ENCODE measurements at regions not wholly inside any gene's neighbourhood (a gene's known extent, or its start where the extent isn't known, plus 50 kb on each side); places are given as distances from the start of the nearest gene placed in this dataset.

DNA sequence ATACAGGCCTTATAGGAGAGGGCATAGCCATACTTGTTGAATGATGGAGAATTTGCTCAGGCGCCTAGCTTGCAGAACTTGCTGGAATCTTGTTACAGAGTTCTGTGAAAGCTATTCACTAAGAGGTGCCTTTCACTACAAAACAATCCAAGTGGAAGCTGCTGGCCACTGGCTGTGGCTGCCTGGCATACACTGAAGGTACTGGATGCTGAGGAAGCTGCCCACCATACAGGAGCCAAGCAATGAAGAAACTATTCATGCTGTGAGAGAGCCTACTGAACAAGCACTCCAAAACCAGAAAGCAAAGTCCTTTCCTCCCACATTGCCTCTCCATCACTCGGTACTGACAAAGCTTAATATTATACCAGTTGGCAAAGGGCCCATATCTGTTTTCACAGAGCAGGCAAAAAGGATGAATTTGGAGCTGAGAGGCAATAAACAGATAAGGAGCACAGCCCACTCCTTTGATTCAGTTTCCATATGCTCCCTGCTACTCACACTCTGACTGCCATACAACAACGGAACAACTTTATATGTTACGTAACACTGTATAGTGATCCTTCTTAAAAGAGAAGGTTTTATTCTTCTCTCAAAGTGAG lies 192.6 kb upstream of the ALCAM start:
- no peak for ATAC-seq
- TF ChIP-seq BACH2 (CRISPR knock-in tag; IDR thresholded peaks at IDR 0.05; ENCODE audit: borderline replicate concordance) (no peak), ARNTL (CRISPR knock-in tag; IDR thresholded peaks at IDR 0.05; ENCODE audit: borderline replicate concordance, low read depth) (no peak), ZNF565 (CRISPR knock-in tag; conservative IDR thresholded peaks at IDR 0.05; ENCODE audit: low read depth) (no peak), ESRRG (CRISPR knock-in tag; IDR thresholded peaks at IDR 0.05) (no peak), TCF4 (CRISPR knock-in tag; IDR thresholded peaks at IDR 0.05; ENCODE audit: borderline replicate concordance) (no peak), RARB (CRISPR knock-in tag; IDR thresholded peaks at IDR 0.05) (no peak), PPARA (CRISPR knock-in tag; IDR thresholded peaks at IDR 0.05; ENCODE audit: borderline replicate concordance) (no peak), GLIS3 (CRISPR knock-in tag; IDR thresholded peaks at IDR 0.05) (no peak), CREB5 (CRISPR knock-in tag; IDR thresholded peaks at IDR 0.05; ENCODE audit: low read depth) (no peak), OSR1 (CRISPR knock-in tag; IDR thresholded peaks at IDR 0.05) (no peak), CSDC2 (CRISPR knock-in tag; IDR thresholded peaks at IDR 0.05) (no peak)
- TF ChIP-seq, protein P1, sequence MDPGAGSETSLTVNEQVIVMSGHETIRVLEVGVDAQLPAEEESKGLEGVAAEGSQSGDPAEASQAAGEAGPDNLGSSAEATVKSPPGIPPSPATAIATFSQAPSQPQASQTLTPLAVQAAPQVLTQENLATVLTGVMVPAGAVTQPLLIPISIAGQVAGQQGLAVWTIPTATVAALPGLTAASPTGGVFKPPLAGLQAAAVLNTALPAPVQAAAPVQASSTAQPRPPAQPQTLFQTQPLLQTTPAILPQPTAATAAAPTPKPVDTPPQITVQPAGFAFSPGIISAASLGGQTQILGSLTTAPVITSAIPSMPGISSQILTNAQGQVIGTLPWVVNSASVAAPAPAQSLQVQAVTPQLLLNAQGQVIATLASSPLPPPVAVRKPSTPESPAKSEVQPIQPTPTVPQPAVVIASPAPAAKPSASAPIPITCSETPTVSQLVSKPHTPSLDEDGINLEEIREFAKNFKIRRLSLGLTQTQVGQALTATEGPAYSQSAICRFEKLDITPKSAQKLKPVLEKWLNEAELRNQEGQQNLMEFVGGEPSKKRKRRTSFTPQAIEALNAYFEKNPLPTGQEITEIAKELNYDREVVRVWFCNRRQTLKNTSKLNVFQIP (CRISPR knock-in tag; IDR thresholded peaks at IDR 0.05; ENCODE audit: borderline replicate concordance, low read depth) = no peak
- TF ChIP-seq, protein P2, sequence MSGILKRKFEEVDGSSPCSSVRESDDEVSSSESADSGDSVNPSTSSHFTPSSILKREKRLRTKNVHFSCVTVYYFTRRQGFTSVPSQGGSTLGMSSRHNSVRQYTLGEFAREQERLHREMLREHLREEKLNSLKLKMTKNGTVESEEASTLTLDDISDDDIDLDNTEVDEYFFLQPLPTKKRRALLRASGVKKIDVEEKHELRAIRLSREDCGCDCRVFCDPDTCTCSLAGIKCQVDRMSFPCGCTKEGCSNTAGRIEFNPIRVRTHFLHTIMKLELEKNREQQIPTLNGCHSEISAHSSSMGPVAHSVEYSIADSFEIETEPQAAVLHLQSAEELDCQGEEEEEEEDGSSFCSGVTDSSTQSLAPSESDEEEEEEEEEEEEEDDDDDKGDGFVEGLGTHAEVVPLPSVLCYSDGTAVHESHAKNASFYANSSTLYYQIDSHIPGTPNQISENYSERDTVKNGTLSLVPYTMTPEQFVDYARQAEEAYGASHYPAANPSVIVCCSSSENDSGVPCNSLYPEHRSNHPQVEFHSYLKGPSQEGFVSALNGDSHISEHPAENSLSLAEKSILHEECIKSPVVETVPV (CRISPR knock-in tag; IDR thresholded peaks at IDR 0.05) = no peak

GRCh38 chr3:105177576-105177975 lies 189.1 kb upstream of the ALCAM start:
- ATAC-seq = peak; percentile 46
- TF ChIP-seq ZFP3 (CRISPR knock-in tag; IDR thresholded peaks at IDR 0.05) = no peak
- peak; percentile 49; the same call in 1 of the 2 replicates for TF ChIP-seq TCF4 (CRISPR knock-in tag; IDR thresholded peaks at IDR 0.05; ENCODE audit: borderline replicate concordance)

DNA sequence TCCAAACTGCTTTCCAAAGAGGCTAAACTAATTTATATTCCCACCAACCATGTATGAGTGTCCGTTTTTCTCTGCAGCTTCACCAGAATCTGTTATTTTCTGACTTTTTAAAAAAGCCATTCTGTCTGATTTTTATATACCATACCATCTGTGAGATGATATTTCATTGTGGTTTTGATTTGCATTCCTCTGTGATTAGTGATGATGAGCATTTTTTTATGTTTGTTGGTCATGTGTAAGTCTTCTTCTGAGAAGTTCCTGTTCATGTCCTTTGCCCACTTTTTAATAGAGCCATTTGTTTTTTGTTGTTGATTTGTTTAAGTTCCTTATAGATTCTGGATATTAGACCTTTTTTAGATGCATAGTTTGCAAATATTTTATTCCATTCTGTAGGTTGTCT lies 179.4 kb upstream of the ALCAM start:
- ATAC-seq = no peak
- no peak for TF ChIP-seq ARNTL (CRISPR knock-in tag; IDR thresholded peaks at IDR 0.05; ENCODE audit: borderline replicate concordance, low read depth)
- TF ChIP-seq ZNF8 (CRISPR knock-in tag; IDR thresholded peaks at IDR 0.05) = no peak
- TF ChIP-seq SNAI2 (CRISPR knock-in tag; IDR thresholded peaks at IDR 0.05) = no peak
- TF ChIP-seq CREB5 (CRISPR knock-in tag; IDR thresholded peaks at IDR 0.05; ENCODE audit: low read depth) = no peak
- TF ChIP-seq ZC3H10 (CRISPR knock-in tag; IDR thresholded peaks at IDR 0.05) = no peak
- no peak for TF ChIP-seq PPARA (CRISPR knock-in tag; IDR thresholded peaks at IDR 0.05; ENCODE audit: borderline replicate concordance)
- no peak for TF ChIP-seq ESRRG (CRISPR knock-in tag; IDR thresholded peaks at IDR 0.05)
- TF ChIP-seq TCF4 (CRISPR knock-in tag; IDR thresholded peaks at IDR 0.05; ENCODE audit: borderline replicate concordance) = no peak
- TF ChIP-seq ZNF70 (CRISPR knock-in tag; IDR thresholded peaks at IDR 0.05) = no peak
- TF ChIP-seq BACH2 (CRISPR knock-in tag; IDR thresholded peaks at IDR 0.05; ENCODE audit: borderline replicate concordance) = no peak
- no peak for TF ChIP-seq ISL1 (CRISPR knock-in tag; IDR thresholded peaks at IDR 0.05)
- no peak for TF ChIP-seq OSR1 (CRISPR knock-in tag; IDR thresholded peaks at IDR 0.05)
- TF ChIP-seq, protein P3, sequence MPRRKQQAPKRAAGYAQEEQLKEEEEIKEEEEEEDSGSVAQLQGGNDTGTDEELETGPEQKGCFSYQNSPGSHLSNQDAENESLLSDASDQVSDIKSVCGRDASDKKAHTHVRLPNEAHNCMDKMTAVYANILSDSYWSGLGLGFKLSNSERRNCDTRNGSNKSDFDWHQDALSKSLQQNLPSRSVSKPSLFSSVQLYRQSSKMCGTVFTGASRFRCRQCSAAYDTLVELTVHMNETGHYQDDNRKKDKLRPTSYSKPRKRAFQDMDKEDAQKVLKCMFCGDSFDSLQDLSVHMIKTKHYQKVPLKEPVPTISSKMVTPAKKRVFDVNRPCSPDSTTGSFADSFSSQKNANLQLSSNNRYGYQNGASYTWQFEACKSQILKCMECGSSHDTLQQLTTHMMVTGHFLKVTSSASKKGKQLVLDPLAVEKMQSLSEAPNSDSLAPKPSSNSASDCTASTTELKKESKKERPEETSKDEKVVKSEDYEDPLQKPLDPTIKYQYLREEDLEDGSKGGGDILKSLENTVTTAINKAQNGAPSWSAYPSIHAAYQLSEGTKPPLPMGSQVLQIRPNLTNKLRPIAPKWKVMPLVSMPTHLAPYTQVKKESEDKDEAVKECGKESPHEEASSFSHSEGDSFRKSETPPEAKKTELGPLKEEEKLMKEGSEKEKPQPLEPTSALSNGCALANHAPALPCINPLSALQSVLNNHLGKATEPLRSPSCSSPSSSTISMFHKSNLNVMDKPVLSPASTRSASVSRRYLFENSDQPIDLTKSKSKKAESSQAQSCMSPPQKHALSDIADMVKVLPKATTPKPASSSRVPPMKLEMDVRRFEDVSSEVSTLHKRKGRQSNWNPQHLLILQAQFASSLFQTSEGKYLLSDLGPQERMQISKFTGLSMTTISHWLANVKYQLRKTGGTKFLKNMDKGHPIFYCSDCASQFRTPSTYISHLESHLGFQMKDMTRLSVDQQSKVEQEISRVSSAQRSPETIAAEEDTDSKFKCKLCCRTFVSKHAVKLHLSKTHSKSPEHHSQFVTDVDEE (CRISPR knock-in tag; IDR thresholded peaks at IDR 0.05) = no peak
